Suprapubic skin (tissue), 4 donors: ENCODE measurements at regions not wholly inside any gene's neighbourhood (a gene's known extent, or its start where the extent isn't known, plus 50 kb on each side); places are given as distances from the start of the nearest gene placed in this dataset.

ENCODE experiments used
- EP300 ChIP-seq: sonication (generic); formaldehyde crosslinking; IDR thresholded peaks from one replicate; pipeline ENCODE4 v1.6.1; 2017; ENCODE audit warnings: antibody characterized with exemption
- POLR2A ChIP-seq, 2 donors: fragments of 450-650 bp; IDR thresholded peaks; one replicate each; pipeline ENCODE4 v1.6.1; 2017; ENCODE audit warnings: antibody characterized with exemption in 2 of 2, mild to moderate bottlenecking in 2 of 2, moderate library complexity in 2 of 2
- POLR2AphosphoS5 ChIP-seq, 3 donors: sonication (generic); formaldehyde crosslinking; IDR thresholded peaks; one replicate each; pipeline ENCODE4 v1.6.1; 2017; ENCODE audit warnings: antibody characterized with exemption in 3 of 3
- TF ChIP-seq, protein P1 (sequence below), 2 donors: fragments of 200-600 bp in 1 of 2; fragments of 450-650 bp in 1 of 2; sonication (generic) in 1 of 2; IDR thresholded peaks; one replicate each; pipeline ENCODE4 v1.5.1; 2016 to 2019; ENCODE audit warnings: antibody characterized with exemption in 2 of 2, mild to moderate bottlenecking in 1 of 2, moderate library complexity in 1 of 2

DNA sequence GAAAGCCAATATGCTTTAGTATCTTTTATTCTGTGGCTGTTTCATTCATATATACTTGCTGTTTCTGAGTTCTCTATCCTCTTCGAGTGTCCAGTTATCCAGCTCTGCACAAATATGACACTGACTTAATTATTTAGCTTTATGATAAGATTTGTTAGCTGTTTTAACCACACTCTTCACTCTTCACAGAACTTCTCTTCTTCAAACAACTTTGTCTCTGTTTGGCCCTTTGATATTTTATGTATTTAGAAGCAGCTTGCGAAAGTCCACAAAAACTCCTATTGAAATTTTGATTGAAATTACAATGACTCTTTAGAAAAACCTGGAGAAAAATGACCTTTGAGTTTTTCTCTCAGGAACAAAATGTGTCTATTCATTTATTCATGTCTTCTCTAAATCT lies 407.0 kb downstream of the CPS1 start:
- TF ChIP-seq, protein P1, sequence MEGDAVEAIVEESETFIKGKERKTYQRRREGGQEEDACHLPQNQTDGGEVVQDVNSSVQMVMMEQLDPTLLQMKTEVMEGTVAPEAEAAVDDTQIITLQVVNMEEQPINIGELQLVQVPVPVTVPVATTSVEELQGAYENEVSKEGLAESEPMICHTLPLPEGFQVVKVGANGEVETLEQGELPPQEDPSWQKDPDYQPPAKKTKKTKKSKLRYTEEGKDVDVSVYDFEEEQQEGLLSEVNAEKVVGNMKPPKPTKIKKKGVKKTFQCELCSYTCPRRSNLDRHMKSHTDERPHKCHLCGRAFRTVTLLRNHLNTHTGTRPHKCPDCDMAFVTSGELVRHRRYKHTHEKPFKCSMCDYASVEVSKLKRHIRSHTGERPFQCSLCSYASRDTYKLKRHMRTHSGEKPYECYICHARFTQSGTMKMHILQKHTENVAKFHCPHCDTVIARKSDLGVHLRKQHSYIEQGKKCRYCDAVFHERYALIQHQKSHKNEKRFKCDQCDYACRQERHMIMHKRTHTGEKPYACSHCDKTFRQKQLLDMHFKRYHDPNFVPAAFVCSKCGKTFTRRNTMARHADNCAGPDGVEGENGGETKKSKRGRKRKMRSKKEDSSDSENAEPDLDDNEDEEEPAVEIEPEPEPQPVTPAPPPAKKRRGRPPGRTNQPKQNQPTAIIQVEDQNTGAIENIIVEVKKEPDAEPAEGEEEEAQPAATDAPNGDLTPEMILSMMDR (IDR thresholded peaks at IDR 0.05) = no peak
- no peak for TF ChIP-seq POLR2A (IDR thresholded peaks at IDR 0.05)
- TF ChIP-seq EP300 = no peak
- no peak for TF ChIP-seq POLR2AphosphoS5 (IDR thresholded peaks at IDR 0.05)
